ENCODE measurements at regions not wholly inside any gene's neighbourhood (a gene's known extent, or its start where the extent isn't known, plus 50 kb on each side); places are given as distances from the start of the nearest gene placed in this dataset.
"Not testable (repeated sequence)": the region's sequence is repeated elsewhere in the genome, so short reads cannot be mapped to it uniquely, and the experiment has no call there.

- DNase-seq: not testable (repeated sequence)
Observed at GRCh38 chr7:9919-10318, 182.5 kb upstream of the FAM20C start.

DNA sequence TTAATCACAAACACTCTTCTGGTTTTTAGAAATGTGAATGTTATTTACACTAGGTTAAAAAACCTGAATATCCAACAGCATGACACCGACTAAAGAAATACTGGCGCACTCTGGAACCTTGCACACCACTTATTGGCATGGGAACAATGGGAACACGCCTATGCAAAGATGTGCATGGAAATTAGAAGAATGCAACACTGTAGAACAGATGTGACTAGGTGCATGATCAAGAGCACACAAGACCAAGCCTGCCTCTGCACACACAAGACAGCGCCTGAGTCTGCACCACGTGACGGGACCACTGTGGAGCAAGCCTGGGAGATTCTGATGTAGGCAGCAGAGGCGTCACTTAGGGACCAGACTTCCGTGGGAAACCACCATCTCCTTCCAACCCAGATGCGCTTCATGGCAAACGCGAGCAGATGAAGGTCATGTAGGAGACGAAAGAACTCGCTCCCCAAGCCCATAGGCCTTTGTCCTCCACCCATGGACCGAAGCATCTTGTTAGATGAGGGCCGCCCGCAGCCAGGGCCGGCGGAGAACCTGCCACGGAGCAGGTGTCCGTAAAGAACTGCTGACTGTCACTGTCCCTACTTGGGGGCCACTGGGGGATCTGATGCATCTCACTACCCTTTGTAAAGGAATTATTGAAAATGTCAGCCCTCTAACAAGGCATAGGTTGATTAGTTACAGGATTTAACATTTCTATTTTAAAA lies 159.6 kb upstream of the FAM20C start:
- DNase-seq: not testable (repeated sequence)

- DNase-seq: not testable (repeated sequence)
Observed at GRCh38 chr7:35121-35541, 157.2 kb upstream of the FAM20C start.

- not testable (repeated sequence) for DNase-seq
Observed at GRCh38 chr7:36539-36938, 155.8 kb upstream of the FAM20C start.

DNA sequence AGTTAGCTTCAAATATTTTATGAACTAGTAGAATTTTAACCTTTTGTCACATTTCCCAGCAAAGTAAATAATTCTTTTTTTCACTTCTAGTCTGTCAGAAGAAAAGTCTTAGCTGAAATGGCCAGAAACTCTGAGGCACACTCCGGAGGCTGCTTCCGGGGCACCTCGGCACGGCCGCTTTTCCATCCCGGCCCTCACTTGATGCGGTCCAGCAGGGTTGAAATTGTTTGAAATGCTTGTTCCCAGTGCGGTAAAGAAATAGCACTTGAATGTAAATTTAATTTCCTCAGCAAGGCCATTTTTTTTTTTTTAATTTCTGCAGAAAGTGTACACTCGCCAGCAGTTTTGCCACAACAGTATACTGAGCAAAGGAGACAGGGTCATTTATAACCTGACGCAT lies 154.7 kb upstream of the FAM20C start:
- not testable (repeated sequence) for DNase-seq

DNA sequence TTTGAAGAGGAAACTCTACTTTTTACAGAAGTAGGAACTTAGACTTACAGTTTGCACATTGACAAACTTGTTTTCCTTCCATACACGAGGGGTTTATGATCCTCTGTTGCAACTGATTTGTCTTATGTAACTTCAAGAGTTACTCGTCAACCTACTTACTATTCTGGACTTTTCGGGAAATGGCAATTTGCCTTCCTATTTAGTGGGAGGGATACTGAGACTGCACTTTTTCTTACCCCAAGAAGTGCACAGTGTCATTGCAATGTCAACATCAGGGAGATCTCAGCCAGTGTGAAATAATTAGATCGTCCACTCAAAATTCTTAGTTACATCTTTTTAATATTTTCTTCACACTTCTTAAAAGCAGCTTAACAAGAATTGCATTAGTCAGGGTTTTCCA lies 153.9 kb upstream of the FAM20C start:
- DNase-seq: not testable (repeated sequence)

DNA sequence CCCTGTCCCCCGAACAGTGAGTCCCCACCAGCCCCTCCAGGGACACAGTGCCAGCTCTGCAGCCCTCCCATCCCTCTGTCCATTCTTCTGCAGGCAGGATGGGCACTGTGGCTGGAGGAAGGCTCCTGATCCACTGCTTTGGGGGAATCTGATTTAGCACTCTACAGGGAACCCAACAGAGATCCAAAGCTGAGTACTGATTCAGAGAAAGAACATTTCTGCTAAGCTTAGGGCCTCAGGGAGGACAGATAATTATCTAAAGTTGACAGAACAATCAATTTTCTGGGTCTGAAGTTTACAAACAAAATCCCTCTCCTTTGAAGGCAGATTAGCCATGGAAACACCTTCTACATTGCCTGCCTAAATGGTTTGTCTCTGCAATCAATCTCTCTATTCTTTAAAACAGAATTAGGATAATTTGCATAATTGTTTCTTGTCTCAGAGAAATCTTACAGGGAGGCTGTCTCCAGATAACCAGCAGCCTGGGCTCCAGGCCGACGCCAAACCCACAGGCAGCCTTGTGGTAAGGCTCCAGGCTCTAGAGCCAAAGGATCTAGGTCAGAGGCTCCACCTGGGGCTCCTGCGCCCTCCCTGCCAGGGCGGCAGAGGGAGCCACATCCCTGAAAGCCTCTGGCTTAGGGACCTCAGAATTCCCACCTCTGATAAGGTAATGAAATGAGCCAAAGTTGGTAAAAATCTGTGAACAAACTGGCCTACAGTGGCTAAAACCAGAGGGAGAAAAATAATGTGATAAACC lies 152.2 kb upstream of the FAM20C start:
- DNase-seq: peak; percentile 16

DNA sequence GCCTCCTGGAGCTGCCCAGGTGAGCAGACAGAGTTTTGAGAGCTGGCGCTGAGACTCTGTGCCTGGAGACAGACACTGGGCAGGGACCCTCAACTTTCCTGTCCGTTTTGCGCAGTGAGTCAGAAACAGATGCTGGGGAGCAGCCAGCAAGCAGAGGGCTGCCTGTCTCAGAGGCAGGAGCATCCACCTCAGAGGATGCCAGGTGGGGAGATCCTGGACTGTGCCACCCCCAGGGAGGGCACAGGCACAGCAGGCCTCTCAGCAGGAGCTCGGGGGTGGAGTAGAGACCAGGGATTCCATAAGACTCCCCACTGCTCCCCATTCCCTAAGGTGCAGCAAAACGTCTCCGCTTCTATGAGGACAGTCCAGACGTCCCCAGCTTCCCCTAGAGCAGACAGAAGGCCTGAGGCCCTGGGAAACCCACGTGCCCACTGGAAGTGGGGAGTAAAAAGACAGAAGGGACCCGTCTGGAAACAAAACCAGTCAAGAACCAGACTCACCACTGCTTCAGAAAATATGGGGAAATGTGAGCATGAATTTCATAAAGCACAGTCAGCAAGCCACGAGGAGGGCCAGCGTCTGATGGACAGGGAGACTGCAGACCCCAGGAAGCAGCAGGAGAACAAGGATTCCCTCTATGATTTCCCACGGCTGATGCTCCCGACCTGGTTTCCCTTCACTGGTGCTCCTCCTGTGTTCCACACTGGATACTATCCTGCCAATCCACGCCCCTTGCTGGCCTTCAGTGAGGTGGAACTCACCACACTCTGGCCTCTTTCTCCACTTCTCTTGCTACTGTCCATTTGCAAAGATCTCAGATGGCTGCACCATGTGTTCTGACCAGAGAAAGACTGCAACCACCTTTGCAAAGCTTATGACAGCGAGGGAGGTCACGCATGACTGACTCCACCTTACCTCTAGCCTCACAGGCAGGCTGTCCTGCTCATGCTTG lies 151.3 kb upstream of the FAM20C start:
- DNase-seq: no peak

- no peak for DNase-seq
Observed at GRCh38 chr7:41917-42565, 150.3 kb upstream of the FAM20C start.

DNA sequence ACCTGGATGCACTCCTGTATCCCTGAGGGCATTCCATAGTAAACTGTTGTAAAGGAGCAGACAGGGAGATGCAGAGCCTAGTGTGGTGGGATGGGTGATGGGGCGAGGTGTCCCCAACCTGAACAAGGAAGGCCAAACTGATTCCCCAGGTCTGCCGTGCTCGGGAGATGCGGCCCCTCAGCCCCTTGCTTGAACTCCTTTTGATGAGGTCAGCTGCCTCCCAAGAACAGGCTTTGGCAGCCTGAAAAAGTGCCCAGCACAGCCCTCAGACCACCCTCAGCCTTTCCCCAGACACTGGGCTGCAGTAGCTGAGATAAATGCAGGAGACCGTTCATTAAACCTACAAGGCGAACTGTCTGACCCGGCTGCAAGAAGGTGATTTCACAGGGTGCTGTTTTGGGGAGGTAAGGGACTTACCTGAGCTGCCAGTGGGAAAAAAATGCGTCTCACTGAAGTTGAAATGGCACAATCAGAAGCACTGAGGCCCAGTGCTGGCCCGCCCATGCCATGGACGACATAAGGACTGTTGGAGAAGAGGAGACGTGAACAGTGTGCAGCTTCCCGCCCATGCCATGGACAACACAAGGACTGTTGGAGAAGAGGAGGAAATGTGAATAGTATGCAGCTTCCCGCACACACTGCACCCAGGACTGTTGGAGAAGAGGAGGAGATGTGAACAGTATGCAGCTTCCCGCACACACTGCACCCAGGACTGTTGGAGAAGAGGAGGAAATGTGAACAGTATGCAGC lies 148.4 kb upstream of the FAM20C start:
- DNase-seq: no peak

DNA sequence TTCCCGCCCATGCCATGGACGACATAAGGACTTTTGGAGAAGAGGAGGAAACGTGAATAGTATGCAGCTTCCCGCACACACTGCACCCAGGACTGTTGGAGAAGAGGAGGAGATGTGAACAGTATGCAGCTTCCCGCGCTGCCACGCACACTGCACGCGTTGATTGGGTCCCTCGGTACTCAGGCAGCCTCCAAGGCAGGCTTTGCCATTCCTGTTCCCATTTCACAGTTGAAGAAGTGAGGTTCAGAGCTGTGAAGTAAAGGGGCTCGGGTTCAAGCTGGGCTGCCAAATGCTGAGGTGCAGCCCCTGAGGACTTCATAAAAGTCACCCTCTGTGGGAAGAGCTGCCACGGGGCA lies 147.9 kb upstream of the FAM20C start:
- no peak for DNase-seq

DNA sequence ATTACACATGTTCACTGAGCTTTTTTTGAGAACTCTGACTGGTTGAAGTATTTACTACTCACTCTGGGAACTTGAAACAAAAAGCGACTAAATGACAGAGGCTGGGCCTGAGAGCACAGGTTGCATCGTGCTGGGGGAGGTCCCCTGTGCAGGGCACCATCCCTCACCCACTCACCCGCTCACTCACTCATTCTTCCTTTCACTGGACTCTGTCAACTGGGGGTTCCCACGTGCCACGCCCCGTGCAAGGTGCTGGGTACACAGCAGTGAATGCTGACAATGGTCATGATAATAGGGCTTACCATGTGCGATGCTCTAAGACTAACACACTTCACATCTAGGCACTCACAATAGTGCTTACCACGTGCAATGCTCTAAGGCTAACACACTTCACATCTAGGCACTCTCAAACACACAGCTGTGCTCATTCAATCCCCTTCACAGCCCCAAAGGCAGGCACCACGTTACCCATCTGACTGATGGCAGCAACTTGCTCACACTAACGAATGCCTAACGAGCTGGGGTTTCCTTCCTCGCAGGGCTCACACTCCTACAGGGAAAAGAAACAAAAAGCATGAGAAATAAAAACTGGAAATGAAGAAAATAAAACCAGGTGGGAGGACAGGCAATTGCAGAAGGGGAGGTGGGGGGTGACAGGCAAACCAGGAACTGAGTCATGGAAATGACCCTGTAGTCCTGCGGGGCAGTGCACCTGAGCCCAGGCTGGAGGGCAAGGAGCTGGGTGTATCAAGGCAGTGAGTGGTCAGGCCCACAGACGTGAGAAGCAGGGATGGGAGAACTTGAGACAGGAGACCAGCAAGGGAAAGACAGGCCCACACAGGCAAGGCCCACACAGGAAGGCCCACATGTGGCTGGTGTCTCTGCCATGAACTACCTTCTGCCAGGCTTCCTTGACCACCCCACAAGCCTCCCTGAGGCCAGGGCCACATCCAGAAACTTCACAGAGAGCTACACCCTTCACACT lies 147.0 kb upstream of the FAM20C start:
- no peak for DNase-seq

DNA sequence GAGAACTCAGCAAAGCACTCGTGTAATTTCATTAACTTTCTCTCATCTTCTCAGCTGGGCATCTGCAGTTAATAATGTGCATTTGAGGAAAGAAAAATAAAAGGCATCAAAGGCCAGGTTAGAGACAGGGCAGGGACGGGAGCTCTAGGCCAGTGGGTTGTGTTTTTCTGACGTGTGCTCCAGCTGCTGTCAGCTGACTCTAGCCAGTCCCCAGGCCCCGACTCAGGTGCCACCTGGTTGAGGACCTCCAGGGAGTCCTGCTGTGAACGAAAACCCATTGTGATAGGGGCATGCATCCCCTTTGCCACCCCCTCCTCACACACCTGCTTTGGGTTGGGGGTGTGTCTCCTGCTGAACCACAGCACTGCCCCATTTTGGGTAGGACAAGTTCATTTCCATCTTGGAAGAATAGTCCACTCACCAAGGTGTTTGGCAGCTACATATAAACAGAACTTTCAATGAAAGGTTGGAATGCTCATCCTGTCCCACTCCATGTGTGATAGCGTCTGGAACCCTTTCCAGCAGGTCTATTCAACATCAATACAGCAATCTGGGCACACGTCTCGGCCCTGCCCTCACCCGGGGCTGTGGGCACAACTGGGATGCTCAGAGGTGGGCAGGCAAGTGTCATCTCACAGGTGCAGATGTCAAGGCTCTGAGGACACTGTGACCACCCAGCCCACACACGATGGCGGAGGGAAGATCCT lies 146.1 kb upstream of the FAM20C start:
- DNase-seq: no peak

DNA sequence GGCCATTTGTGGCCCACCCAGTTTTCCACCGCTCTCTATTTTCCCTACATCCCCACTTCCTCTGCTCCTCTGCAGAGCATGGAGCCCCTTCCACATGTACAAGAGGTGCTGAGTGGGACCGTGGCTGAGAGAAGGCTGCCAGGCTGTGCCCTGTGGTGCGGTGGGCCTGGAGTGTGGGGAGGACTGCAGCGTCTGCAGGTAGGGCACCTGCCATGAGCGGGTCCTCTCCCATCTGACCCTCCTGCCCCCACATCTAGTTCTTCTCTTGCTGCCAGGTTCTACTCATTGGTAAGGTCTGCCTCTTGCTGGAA lies 145.6 kb upstream of the FAM20C start:
- no peak for DNase-seq

- no peak for DNase-seq
Observed at GRCh38 chr7:51456-52068, 140.8 kb upstream of the FAM20C start.

DNA sequence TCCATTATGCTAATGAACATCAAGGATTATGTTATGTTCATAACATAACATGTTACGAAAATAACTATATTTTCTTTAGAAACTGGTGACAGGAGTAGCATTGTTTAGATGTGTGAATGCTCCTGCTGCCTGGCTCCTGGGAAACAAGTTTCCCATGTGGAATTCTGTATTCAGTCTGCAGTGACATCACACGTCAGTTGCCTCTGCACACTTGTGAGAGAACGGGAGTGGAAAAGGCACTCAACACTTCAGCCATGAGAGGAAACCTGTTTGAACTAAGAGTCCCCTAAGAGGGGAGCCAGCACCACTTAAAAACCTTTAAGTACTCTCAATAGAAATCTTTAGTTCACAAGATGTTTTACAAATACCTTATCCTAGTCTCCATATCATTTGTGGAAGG lies 140.3 kb upstream of the FAM20C start:
- no peak for DNase-seq

GRCh38 chr7:53531-53930 lies 138.8 kb upstream of the FAM20C start:
- DNase-seq: no peak

DNA sequence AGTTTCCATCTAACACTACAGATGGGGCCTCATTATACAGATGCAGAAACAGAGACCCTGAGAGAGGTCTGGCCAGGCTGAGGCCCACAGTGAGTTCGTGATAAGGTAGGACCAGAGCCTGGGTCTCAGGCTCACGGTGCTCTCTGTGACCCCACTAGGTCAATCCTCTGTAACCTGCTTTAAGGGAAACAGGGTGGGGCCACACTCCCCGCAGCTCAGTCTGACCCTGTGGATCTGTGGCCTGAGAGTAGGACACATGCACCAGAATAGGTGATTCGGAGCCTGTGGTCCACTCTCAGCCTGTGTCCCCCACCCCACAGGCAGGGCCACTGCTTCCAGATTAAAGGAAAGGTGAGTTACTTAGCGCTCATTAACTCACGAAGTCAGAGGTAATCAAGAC lies 137.8 kb upstream of the FAM20C start:
- no peak for DNase-seq

DNA sequence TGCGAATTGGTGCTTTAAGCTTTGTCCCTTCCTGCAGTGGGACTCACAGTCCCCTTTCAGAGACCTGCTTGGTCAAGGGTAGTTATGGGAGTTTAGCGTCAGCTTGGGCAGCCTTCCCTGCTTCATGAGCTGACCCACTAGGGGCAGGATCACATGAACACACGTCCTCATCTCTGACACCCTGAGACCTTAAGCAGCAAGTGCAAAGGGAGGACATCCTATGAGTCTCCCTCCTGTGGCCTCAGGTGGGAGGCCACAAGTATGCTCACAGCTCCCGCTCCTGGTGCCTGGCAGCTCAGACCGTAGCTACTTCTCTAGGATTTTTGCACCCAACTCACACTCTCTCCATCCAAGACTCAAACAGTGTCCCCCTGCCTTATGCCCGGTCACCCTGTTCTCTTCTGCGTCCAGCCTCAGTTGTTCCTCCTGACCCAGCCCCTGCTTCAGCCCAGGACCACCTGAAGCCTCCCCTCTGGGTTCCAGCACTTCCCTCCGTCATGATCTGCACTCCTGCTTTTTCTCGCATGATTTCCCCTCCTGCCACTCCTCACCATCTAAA lies 136.6 kb upstream of the FAM20C start:
- no peak for DNase-seq

Measured in fibroblast of skin of right biceps (primary cell).